Osteocyte (in vitro differentiated cells): ENCODE measurements at regions not wholly inside any gene's neighbourhood (a gene's known extent, or its start where the extent isn't known, plus 50 kb on each side); places are given as distances from the start of the nearest gene placed in this dataset.

ENCODE experiments used
- DNase-seq: peaks from one replicate; pipeline ENCODE4 v3.0.0; 2021; ENCODE audit warnings: mixed read lengths; ENCODE audit not compliant: unreplicated experiment; ENCODE audit errors: extremely low spot score
- H3K27ac Mint-ChIP-seq: one replicate; pipeline ENCODE4 v1.8.0; 2021; ENCODE audit warnings: mild to moderate bottlenecking, mixed read lengths; ENCODE audit not compliant: unreplicated experiment
- H3K27me3 Mint-ChIP-seq: one replicate; pipeline ENCODE4 v1.8.0; 2021; ENCODE audit warnings: mixed read lengths; ENCODE audit not compliant: unreplicated experiment
- H3K36me3 Mint-ChIP-seq: one replicate; pipeline ENCODE4 v1.8.0; 2021; ENCODE audit warnings: mixed read lengths; ENCODE audit not compliant: unreplicated experiment
- H3K4me1 Mint-ChIP-seq: one replicate; pipeline ENCODE4 v1.8.0; 2021; ENCODE audit warnings: mixed read lengths; ENCODE audit not compliant: unreplicated experiment
- H3K4me3 Mint-ChIP-seq: one replicate; pipeline ENCODE4 v1.8.0; 2021; ENCODE audit warnings: mild to moderate bottlenecking, moderate library complexity, mixed read lengths; ENCODE audit not compliant: unreplicated experiment
- H3K9me3 Mint-ChIP-seq: one replicate; pipeline ENCODE4 v1.8.0; 2021; ENCODE audit warnings: mixed read lengths; ENCODE audit not compliant: unreplicated experiment
- CTCF ChIP-seq: fragments of 200-600 bp; sonication (generic); IDR thresholded peaks from 2 replicates; pipeline ENCODE4 v1.5.0; 2021; ENCODE audit warnings: antibody characterized with exemption, mild to moderate bottlenecking, moderate library complexity

- no peak overlapping the region for H3K27ac Mint-ChIP-seq
- no peaks in the 10 kb centered on the region for H3K36me3 Mint-ChIP-seq
Measured at GRCh38 chr7:68535266-68535665, 1063.0 kb upstream of the AUTS2 start.

GRCh38 chr7:68537051-68537773 is 1061.1 kb upstream of the AUTS2 start:
- Mint-ChIP-seq H3K4me3 (no peak overlapping the region), H3K36me3 (no peaks in the 10 kb centered on the region), H3K4me1 (no peaks in the 10 kb centered on the region), H3K9me3 (peaks cover 12% of the 10 kb centered on the region), H3K27ac (no peak overlapping the region), H3K27me3 (peaks cover 6% of the 10 kb centered on the region)
- no peak for TF ChIP-seq CTCF
- no peak for DNase-seq

More at GRCh38 chr7:68535266-68535665, 1063.0 kb upstream of the AUTS2 start:
- Mint-ChIP-seq H3K4me3 (no peak overlapping the region), H3K9me3 (no peaks in the 10 kb centered on the region), H3K4me1 (no peaks in the 10 kb centered on the region), H3K27me3 (peaks cover 4% of the 10 kb centered on the region)
- DNase-seq, result no peak
- no peak for TF ChIP-seq CTCF

DNA sequence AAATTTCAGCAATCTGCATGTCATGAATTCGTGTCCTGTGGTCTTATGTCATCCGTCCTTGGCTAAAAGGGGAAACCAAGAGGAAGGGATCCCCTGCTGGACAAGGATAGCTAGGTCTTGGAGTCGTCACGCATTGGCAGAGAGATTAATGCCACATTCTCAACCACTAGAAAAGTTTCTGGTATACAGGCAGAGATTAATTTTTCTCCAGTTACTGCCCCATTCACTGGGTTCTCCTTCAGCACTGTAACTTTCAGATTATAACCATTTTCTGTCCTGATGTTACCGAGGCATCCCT is 1060.6 kb upstream of the AUTS2 start:
- Mint-ChIP-seq H3K4me1 (no peaks in the 10 kb centered on the region), H3K4me3 (no peak overlapping the region), H3K9me3 (peaks cover 12% of the 10 kb centered on the region), H3K27ac (no peak overlapping the region), H3K27me3 (peaks cover 6% of the 10 kb centered on the region), H3K36me3 (no peaks in the 10 kb centered on the region)
- DNase-seq, result no peak
- no peak for TF ChIP-seq CTCF

GRCh38 chr7:68542831-68543230 is 1055.4 kb upstream of the AUTS2 start:
- H3K9me3 Mint-ChIP-seq, result peaks cover 12% of the 10 kb centered on the region
- H3K4me1 Mint-ChIP-seq, result peaks cover 13% of the 10 kb centered on the region
- TF ChIP-seq CTCF, result no peak
- no peak for DNase-seq
- H3K4me3 Mint-ChIP-seq, result no peak overlapping the region
- peaks cover 6% of the 10 kb centered on the region for H3K27me3 Mint-ChIP-seq
- no peak overlapping the region for H3K27ac Mint-ChIP-seq
- H3K36me3 Mint-ChIP-seq, result no peaks in the 10 kb centered on the region

DNA sequence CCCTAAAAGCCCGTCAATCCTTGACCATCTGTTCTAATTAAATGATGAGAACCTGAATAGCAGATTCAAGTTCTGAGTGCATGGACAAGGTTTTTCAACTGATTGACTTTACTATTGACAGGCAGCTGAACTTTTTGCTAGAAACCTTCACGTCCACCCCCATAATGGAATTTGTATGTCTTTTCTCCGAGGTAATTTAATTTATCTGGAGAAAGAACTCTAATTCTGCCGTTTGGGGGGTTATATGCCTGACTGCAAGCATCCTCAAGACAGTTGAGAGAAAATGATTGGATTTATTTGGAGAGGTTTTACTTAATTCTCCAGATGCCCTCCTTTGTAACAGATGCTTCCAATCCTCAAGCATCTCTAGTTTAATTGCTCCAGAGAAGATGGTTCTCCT is 1053.4 kb upstream of the AUTS2 start:
- Mint-ChIP-seq H3K9me3 (peaks cover 12% of the 10 kb centered on the region), H3K4me3 (no peak overlapping the region), H3K27me3 (peaks cover 2% of the 10 kb centered on the region), H3K27ac (no peak overlapping the region), H3K36me3 (no peaks in the 10 kb centered on the region), H3K4me1 (peaks cover 14% of the 10 kb centered on the region)
- no peak for DNase-seq
- no peak for TF ChIP-seq CTCF
